Tibial nerve (tissue), 3 donors: ENCODE measurements at regions not wholly inside any gene's neighbourhood (a gene's known extent, or its start where the extent isn't known, plus 50 kb on each side); places are given as distances from the start of the nearest gene placed in this dataset.

Experiments used
- POLR2A ChIP-seq, 2 donors: fragments of 450-650 bp; IDR thresholded peaks; one replicate each; pipeline ENCODE4 v1.6.1; 2017; ENCODE audit warnings: antibody characterized with exemption in 2 of 2, mild to moderate bottlenecking in 2 of 2, moderate library complexity in 2 of 2
- TF ChIP-seq, protein P1 (sequence below), 5 experiments: fragments of 200-600 bp in 3 of 5; fragments of 450-650 bp in 2 of 5; sonication (generic) in 3 of 5; IDR thresholded peaks; one replicate each; pipeline ENCODE4 v1.5.1; 2016 to 2019; ENCODE audit warnings: antibody characterized with exemption in 5 of 5, mild to moderate bottlenecking in 3 of 5, moderate library complexity in 2 of 5

DNA sequence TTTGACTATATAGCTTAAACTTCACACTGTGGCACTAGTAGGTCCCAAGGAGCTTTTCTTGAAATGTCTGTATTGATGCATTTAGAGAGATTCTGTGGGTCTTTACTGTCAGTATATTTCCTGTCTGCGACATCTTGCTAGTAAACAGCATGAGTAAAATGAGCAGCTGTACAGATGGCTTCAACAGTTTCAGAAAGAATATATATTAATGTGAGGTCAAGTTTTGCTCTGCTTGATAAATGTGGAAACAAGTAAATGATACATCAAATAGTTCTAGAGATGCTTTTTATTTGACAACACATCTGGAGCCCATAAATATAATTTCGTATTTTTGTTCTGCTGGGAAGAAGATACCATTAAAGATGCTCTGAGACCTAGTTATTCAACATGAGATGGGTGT is 310.9 kb upstream of the COL3A1 start:
- TF ChIP-seq, protein P1, sequence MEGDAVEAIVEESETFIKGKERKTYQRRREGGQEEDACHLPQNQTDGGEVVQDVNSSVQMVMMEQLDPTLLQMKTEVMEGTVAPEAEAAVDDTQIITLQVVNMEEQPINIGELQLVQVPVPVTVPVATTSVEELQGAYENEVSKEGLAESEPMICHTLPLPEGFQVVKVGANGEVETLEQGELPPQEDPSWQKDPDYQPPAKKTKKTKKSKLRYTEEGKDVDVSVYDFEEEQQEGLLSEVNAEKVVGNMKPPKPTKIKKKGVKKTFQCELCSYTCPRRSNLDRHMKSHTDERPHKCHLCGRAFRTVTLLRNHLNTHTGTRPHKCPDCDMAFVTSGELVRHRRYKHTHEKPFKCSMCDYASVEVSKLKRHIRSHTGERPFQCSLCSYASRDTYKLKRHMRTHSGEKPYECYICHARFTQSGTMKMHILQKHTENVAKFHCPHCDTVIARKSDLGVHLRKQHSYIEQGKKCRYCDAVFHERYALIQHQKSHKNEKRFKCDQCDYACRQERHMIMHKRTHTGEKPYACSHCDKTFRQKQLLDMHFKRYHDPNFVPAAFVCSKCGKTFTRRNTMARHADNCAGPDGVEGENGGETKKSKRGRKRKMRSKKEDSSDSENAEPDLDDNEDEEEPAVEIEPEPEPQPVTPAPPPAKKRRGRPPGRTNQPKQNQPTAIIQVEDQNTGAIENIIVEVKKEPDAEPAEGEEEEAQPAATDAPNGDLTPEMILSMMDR (IDR thresholded peaks at IDR 0.05) = no peak
- no peak for TF ChIP-seq POLR2A (IDR thresholded peaks at IDR 0.05)
